GM18520 (cell line): ENCODE measurements at regions not wholly inside any gene's neighbourhood (a gene's known extent, or its start where the extent isn't known, plus 50 kb on each side); places are given as distances from the start of the nearest gene placed in this dataset.
A peak's percentile ranks its signal among the peaks of the same experiment; 100 is the strongest.

Experiments used
- ATAC-seq: cut with Tn5 transposase; IDR thresholded peaks from one replicate; pipeline ENCODE4 v1.9.1; 2021; ENCODE audit not compliant: unreplicated experiment

DNA sequence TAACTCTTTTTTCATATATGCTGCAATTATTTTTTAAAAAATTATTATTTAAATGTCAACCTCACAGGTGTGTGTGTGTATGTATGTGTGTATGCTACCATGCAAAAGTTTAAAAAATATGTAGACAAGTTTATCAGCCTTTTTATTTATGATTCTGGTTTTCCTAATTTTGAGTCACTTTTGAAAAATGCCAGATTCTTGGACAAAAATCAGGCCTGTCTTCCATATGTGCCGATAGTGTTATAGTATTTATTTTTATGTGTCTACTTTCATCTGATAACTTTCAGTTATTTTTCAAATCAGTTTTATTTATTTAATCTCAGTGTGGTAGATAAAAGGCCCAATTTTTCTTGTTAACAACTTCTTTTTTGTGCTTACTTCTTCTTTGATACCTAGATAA is 176.2 kb downstream of the RDH14 start:
- no peak for ATAC-seq

- ATAC-seq: no peak
These were observed 179.1 kb downstream of the RDH14 start for GRCh38 chr2:18381386-18381785.

GRCh38 chr2:18380321-18380720 is 180.1 kb downstream of the RDH14 start:
- ATAC-seq: no peak

DNA sequence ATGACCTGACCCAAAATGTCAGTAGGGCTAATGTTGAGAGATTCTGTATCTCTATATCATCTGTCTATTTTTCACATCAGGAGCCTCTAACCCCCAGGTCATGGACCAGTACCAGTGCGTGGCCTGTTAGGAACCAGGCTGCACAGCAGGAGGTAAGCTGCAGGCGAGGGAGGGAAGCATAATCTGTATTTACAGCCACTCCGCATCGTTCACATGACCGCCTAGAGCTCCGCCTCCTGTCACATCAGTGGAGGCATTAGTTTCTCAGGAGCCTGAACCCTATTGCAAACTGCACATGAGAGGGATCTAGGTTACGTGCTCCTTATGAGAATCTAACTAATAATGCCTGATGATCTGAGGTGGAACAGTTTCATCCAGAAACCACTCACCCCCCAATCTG is 180.6 kb downstream of the RDH14 start:
- no peak for ATAC-seq

DNA sequence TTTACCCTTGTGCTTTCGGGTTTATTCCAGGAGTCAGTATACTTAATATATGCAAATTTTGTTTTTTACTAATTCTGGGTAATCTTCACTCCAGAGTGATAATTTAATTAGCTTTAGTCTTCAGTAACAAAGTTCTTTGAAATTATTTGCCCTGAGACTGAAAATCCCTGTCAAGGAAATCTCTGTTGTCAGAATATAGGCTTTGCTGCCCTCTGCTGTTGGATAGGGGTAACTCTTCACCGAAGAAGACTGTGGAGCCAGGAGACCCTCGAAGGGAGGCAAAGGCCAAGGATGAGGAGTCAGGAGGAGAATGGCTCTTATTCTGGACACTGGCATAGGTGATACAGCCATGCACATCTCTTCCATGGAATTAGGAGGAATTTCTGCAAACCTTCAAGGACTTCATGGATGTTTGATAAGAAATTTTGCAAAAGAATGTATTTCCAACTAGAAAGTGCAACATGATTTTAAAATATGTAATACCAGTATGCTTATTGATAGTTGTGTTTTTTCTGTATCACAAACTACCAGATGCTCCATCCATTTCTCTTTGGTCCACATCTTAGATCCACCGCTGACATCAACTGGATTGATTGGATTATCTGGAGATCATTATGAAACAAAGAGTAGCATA is 182.3 kb downstream of the RDH14 start:
- ATAC-seq: peak; percentile 52

GRCh38 chr2:18376936-18377335 is 183.5 kb downstream of the RDH14 start:
- no peak for ATAC-seq

GRCh38 chr2:18373664-18374063 is 186.8 kb downstream of the RDH14 start:
- ATAC-seq: no peak

- no peak for ATAC-seq
These were observed 187.4 kb downstream of the RDH14 start for GRCh38 chr2:18373081-18373480.

DNA sequence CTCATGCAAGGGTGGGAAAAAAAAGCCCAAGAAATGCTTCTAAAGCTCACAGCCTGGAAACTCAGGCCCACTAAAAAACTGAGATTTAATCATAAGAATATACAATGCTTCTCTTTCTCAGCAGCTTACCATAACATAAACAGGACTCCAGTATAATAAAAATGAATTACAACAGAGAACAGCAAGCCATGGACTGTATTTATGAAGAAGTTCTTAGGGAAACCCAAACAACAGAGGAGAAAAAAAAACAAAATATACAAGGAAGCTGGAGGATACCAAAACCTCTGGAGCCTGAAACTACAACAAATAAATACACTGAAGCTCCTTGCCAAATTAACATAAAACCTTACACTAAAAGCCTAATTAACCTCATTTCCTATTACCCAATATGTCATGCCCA is 187.8 kb downstream of the RDH14 start:
- no peak for ATAC-seq

DNA sequence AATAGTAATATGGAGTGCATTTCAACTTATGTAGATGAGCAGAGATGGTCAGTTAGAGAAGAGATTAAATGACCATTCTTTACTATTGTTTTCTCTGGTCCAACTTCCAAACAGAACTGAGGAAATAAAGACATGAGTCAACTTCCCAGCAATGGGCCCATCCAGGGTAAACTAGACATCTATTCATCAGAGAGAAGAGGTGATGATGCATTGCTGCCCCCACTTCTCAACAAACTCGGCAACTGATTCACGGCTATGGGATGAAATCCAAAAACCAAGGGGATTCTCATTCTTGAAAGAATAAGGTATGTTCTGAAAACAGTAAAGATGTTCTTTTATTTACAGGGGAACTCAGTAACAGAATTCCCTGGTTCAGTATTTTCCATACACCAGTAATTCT is 190.7 kb downstream of the RDH14 start:
- no peak for ATAC-seq

GRCh38 chr2:18368008-18368407 is 192.4 kb downstream of the RDH14 start:
- ATAC-seq: no peak

- ATAC-seq: no peak
These were observed 195.1 kb downstream of the RDH14 start for GRCh38 chr2:18365342-18365741.

- ATAC-seq: no peak
These were observed 197.1 kb downstream of the RDH14 start for GRCh38 chr2:18363348-18363747.

- ATAC-seq: no peak
These were observed 197.8 kb downstream of the RDH14 start for GRCh38 chr2:18362696-18363095.

GRCh38 chr2:18357537-18357936 is 202.9 kb downstream of the RDH14 start:
- ATAC-seq: no peak

GRCh38 chr2:18356676-18357075 is 203.8 kb downstream of the RDH14 start:
- ATAC-seq: no peak

GRCh38 chr2:18349421-18349820 is 211.0 kb downstream of the RDH14 start:
- no peak for ATAC-seq

GRCh38 chr2:18346874-18347273 is 213.6 kb downstream of the RDH14 start:
- ATAC-seq: no peak

DNA sequence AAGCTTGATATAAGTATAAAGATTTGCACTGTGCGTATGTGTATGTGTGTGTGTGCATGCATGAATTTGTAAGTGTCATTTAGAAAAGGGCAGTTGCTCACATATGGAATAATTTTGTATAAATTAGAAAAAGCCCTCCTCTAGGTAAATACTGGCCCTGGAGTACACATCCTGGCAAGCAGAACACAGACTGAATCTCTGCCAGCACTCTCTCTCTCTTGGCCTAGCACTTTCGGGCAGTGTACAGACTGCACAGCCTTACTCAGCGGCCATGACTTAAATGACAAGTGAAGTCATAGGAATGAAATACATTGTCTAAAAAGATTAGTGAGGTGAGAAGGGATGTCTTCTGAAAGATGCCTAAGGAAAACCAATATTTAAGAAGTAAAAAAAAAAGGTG is 214.1 kb downstream of the RDH14 start:
- ATAC-seq: no peak

- no peak for ATAC-seq
These were observed 214.6 kb downstream of the RDH14 start for GRCh38 chr2:18345848-18346247.

DNA sequence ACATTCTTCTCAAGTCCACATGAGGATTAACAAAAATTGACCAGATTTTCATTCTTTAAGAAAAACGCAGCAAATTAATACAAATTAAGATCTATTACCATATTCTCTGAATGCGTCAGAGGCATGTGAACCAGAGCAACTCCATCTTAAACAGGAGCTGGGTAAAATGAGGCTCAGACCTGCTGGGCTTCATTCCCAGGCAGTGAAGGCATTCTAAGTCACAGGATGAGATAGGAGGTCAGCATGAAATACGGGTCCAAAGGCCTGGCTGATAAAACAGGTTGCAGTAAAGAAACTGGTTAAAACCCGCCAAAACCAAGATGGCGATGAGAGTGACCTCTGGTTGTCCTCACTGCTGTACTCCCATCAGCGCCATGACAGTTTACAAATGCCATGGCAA is 217.6 kb downstream of the RDH14 start:
- no peak for ATAC-seq

DNA sequence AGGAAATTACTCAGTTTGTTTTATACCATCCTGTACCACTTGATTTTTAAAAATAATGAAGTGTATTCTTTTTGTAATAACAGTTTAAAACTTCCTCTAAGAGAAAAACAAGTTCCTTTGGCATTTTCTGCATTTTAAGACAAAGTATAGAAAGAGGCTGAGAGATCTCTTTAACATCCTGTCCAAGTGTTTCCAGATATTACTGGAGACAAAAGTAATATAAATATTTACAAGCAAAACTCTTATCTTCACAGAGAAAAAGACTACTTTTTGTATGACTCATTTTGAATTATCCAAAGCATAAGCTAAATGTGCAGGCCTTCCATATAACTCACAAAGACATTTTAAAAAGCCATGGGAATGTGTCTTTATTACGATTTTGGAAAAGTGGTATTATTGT is 221.1 kb downstream of the RDH14 start:
- no peak for ATAC-seq

DNA sequence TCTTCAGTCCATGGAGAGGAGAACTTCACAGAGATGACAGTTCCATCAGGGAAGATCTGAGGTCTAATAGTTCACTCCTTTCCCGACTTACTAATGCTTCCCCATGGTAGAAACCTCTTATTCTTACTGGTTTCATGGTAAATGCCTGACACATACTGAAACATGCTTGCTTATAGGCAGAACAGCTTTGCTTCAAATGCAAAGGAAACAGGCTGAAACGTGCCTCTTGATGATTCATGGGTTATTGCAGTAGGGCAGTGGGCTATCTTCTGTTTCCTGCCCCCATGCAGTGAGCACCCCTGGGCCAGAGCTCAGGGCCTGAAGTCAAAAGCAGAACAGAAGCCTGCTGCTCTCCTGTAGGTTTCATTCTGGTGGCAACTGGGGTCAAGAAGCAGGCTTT is 223.5 kb downstream of the RDH14 start:
- no peak for ATAC-seq

- ATAC-seq: no peak
These were observed 228.0 kb downstream of the RDH14 start for GRCh38 chr2:18332477-18332876.
